A549 (cell line): ENCODE measurements at regions not wholly inside any gene's neighbourhood (a gene's known extent, or its start where the extent isn't known, plus 50 kb on each side); places are given as distances from the start of the nearest gene placed in this dataset.

Experiments
- CTCF ChIP-seq: fragments of >200 bp; sonication (Bioruptor Twin); formaldehyde crosslinking; IDR thresholded peaks from 3 replicates; pipeline ENCODE4 v1.5.1; 2016
- GATA3 ChIP-seq: IDR thresholded peaks from 2 replicates; pipeline ENCODE4 v1.6.1; 2012; ENCODE audit warnings: borderline replicate concordance
- HOXA7 ChIP-seq: fragments of 250-450 bp; sonication (Bioruptor Pico); IDR thresholded peaks from 2 replicates; pipeline ENCODE4 v1.5.0; 2020; ENCODE audit warnings: mild to moderate bottlenecking, moderate library complexity
- MAX ChIP-seq: IDR thresholded peaks from 2 replicates; pipeline ENCODE4 v1.6.1; 2012
- NR3C1 ChIP-seq: fragments of >200 bp; sonication (Bioruptor Twin); formaldehyde crosslinking; IDR thresholded peaks from 3 replicates; pipeline ENCODE4 v1.6.1; 2017
- PBX3 ChIP-seq: IDR thresholded peaks from 2 replicates; pipeline ENCODE4 v1.6.1; 2012
- PHF8 ChIP-seq: fragments of 200-600 bp; sonication (generic); IDR thresholded peaks from 2 replicates; pipeline ENCODE4 v1.6.1; 2016; ENCODE audit warnings: low read depth, mild to moderate bottlenecking, antibody characterized with exemption, moderate library complexity, borderline replicate concordance
- POLR2A ChIP-seq: IDR thresholded peaks from 2 replicates; pipeline ENCODE4 v1.6.1; 2012; ENCODE audit warnings: mild to moderate bottlenecking, low read length
- RAD21 ChIP-seq, 2 experiments: fragments of >200 bp in 1 of 2; sonication (Bioruptor Twin) in 1 of 2; formaldehyde crosslinking in 1 of 2; IDR thresholded peaks in 1 of 2; conservative IDR thresholded peaks in 1 of 2; 2 replicates in 1 of 2; 3 replicates in 1 of 2; pipeline ENCODE4 v1.6.1; 2012 to 2018; ENCODE audit warnings: inconsistent platforms in 1 of 2
- RCOR1 ChIP-seq: fragments of 150-350 bp; IDR thresholded peaks from 2 replicates; pipeline ENCODE4 v1.6.1; 2014; ENCODE audit warnings: antibody characterized with exemption, low read length, low read depth

GRCh38 chr22:49161002-49161850 is 666.4 kb downstream of the BRD1 start:
- TF ChIP-seq MAX: no peak
- no peak for TF ChIP-seq NR3C1
- TF ChIP-seq CTCF: no peak
- no peak for TF ChIP-seq PHF8
- TF ChIP-seq PBX3: no peak
- no peak for TF ChIP-seq RAD21 (conservative IDR thresholded peaks at IDR 0.05 in 1 of 2, IDR thresholded peaks at IDR 0.05 in 1 of 2)
- no peak for TF ChIP-seq POLR2A
- no peak for TF ChIP-seq GATA3
- TF ChIP-seq RCOR1: no peak
- no peak for TF ChIP-seq HOXA7
